ENCODE measurements at regions not wholly inside any gene's neighbourhood (a gene's known extent, or its start where the extent isn't known, plus 50 kb on each side); places are given as distances from the start of the nearest gene placed in this dataset.

GRCh38 chr11:15688351-15688792 is 573.6 kb downstream of the INSC start:
- no peak overlapping the region for H3K4me3 Mint-ChIP-seq
- TF ChIP-seq CTCF (IDR thresholded peaks at IDR 0.05; ENCODE audit: unreplicated experiment), result no peak
- no peaks in the 10 kb centered on the region for H3K27me3 Mint-ChIP-seq (ENCODE audit: low read depth)
- H3K9me3 Mint-ChIP-seq, result peaks cover 5% of the 10 kb centered on the region
- DNase-seq (ENCODE audit: low spot score in 2 of 2, unreplicated experiment in 2 of 2), result no peak
- no peaks in the 10 kb centered on the region for H3K36me3 Mint-ChIP-seq
- no peak overlapping the region for H3K27ac Mint-ChIP-seq
- H3K4me1 Mint-ChIP-seq, result peaks cover 4% of the 10 kb centered on the region

GRCh38 chr11:15690320-15690719 is 575.6 kb downstream of the INSC start:
- Mint-ChIP-seq H3K9me3 (peaks cover 5% of the 10 kb centered on the region), H3K36me3 (no peaks in the 10 kb centered on the region), H3K27me3 (ENCODE audit: low read depth) (no peaks in the 10 kb centered on the region), H3K4me3 (no peak overlapping the region), H3K27ac (no peak overlapping the region), H3K4me1 (peaks cover 3% of the 10 kb centered on the region)
- TF ChIP-seq CTCF (IDR thresholded peaks at IDR 0.05; ENCODE audit: unreplicated experiment), result no peak
- no peak for DNase-seq (ENCODE audit: low spot score in 2 of 2, unreplicated experiment in 2 of 2)

- Mint-ChIP-seq H3K4me3 (no peak overlapping the region), H3K27me3 (ENCODE audit: low read depth) (no peaks in the 10 kb centered on the region), H3K36me3 (no peaks in the 10 kb centered on the region), H3K27ac (no peak overlapping the region), H3K4me1 (no peaks in the 10 kb centered on the region), H3K9me3 (peaks cover 5% of the 10 kb centered on the region)
- no peak for TF ChIP-seq CTCF (IDR thresholded peaks at IDR 0.05; ENCODE audit: unreplicated experiment)
- DNase-seq (ENCODE audit: low spot score in 2 of 2, unreplicated experiment in 2 of 2), result no peak
These were observed 578.0 kb downstream of the INSC start for GRCh38 chr11:15692739-15693138.

GRCh38 chr11:15695096-15695721 is 580.5 kb downstream of the INSC start:
- H3K27me3 Mint-ChIP-seq (ENCODE audit: low read depth), result peaks cover 8% of the 10 kb centered on the region
- no peak for DNase-seq (ENCODE audit: low spot score in 2 of 2, unreplicated experiment in 2 of 2)

GRCh38 chr11:15696069-15696468 is 581.3 kb downstream of the INSC start:
- Mint-ChIP-seq H3K27ac (no peak overlapping the region), H3K9me3 (peaks cover 4% of the 10 kb centered on the region), H3K36me3 (no peaks in the 10 kb centered on the region), H3K4me1 (no peaks in the 10 kb centered on the region), H3K4me3 (no peak overlapping the region), H3K27me3 (ENCODE audit: low read depth) (peaks cover 8% of the 10 kb centered on the region)
- DNase-seq (ENCODE audit: low spot score in 2 of 2, unreplicated experiment in 2 of 2), result no peak
- TF ChIP-seq CTCF (IDR thresholded peaks at IDR 0.05; ENCODE audit: unreplicated experiment), result no peak

More at GRCh38 chr11:15695096-15695721, 580.5 kb downstream of the INSC start:
- H3K9me3 Mint-ChIP-seq, result peaks cover 5% of the 10 kb centered on the region
- no peak for TF ChIP-seq CTCF (IDR thresholded peaks at IDR 0.05; ENCODE audit: unreplicated experiment)
- no peaks in the 10 kb centered on the region for H3K36me3 Mint-ChIP-seq
- H3K4me3 Mint-ChIP-seq, result no peak overlapping the region
- no peak overlapping the region for H3K27ac Mint-ChIP-seq
- H3K4me1 Mint-ChIP-seq, result no peaks in the 10 kb centered on the region
